ENCODE measurements at regions not wholly inside any gene's neighbourhood (a gene's known extent, or its start where the extent isn't known, plus 50 kb on each side); places are given as distances from the start of the nearest gene placed in this dataset.

DNA sequence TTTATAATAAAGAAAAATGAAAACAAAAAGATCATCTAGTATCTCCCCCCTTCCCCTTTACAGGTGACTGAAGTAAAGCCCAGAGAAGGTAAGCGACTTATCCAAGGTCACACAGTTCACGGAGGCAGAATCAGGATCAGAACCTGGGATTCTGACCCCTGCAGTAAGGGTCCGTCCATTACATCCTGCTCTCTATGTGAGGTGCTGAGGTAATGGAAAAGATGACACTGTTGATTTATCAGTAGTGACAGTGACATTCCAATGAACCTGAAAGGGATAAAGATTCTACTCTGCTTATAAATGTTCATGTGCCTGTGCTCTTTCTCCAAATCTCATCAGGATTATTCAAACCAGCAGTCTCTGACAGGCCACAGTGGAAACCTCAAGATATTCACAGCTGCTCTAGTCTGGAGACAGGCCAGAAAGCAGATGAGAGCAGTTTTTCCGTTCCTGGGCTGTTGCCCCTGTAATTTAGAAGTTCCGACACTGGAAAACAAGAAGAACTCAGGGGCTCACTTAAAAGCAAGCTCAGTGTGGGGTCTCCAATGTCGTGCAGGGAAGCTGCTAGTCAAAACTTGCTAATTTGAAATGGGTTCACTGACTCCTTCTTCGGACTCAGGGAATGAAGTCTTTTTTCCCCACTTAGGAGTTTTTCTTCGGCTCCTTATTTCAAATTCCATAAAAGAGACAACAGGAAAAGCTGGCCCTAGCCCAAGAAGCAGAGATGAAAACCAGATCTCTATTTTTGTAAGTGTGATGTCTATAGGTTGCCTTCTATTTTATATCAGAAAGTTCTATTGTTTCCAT is 131.8 kb upstream of the EEA1 start:
- TF ChIP-seq POLR2A (IDR thresholded peaks at IDR 0.05): no peak
- TF ChIP-seq, protein P1, sequence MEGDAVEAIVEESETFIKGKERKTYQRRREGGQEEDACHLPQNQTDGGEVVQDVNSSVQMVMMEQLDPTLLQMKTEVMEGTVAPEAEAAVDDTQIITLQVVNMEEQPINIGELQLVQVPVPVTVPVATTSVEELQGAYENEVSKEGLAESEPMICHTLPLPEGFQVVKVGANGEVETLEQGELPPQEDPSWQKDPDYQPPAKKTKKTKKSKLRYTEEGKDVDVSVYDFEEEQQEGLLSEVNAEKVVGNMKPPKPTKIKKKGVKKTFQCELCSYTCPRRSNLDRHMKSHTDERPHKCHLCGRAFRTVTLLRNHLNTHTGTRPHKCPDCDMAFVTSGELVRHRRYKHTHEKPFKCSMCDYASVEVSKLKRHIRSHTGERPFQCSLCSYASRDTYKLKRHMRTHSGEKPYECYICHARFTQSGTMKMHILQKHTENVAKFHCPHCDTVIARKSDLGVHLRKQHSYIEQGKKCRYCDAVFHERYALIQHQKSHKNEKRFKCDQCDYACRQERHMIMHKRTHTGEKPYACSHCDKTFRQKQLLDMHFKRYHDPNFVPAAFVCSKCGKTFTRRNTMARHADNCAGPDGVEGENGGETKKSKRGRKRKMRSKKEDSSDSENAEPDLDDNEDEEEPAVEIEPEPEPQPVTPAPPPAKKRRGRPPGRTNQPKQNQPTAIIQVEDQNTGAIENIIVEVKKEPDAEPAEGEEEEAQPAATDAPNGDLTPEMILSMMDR (IDR thresholded peaks at IDR 0.05): no peak

Measured in Peyer's patch (tissue), 4 donors.